ENCODE measurements at regions not wholly inside any gene's neighbourhood (a gene's known extent, or its start where the extent isn't known, plus 50 kb on each side); places are given as distances from the start of the nearest gene placed in this dataset.

- TF ChIP-seq CTCF (IDR thresholded peaks at IDR 0.05; ENCODE audit: low read depth, low read length) (no peak), EZH2phosphoT487 (IDR thresholded peaks at IDR 0.05; ENCODE audit: low read depth) (no peak)
Observed at GRCh38 chr1:229905652-229906051, 161.4 kb upstream of the GALNT2 start.

All from OCI-LY3 (cell line).